Thoracic aorta (tissue), 2 donors: ENCODE measurements at regions not wholly inside any gene's neighbourhood (a gene's known extent, or its start where the extent isn't known, plus 50 kb on each side); places are given as distances from the start of the nearest gene placed in this dataset.

Experiments
- ATAC-seq: fragments of 150-250 bp; one replicate; pipeline ENCODE4 v1.8.0; 2017; ENCODE audit warnings: low read depth; ENCODE audit not compliant: insufficient number of reproducible peaks, low FRiP score
- DNase-seq: peaks from one replicate; pipeline ENCODE4 v3.0.0-alpha.2; 2020; ENCODE audit warnings: low spot score
- H3K27ac ChIP-seq, 2 donors: fragments of 200-600 bp; sonication (generic); 1 replicate in 1 of 2; 2 replicates in 1 of 2; pipeline ENCODE4 v1.5.1; 2016; ENCODE audit warnings: mild to moderate bottlenecking in 2 of 2, moderate library complexity in 2 of 2
- H3K27me3 ChIP-seq: fragments of 200-600 bp; sonication (generic); replicated peaks from 2 replicates; pipeline ENCODE4 v1.6.0; 2016; ENCODE audit warnings: mild to moderate bottlenecking; ENCODE audit not compliant: insufficient read depth
- H3K36me3 ChIP-seq: fragments of 200-600 bp; sonication (generic); one replicate; pipeline ENCODE4 v1.5.1; 2016
- H3K4me1 ChIP-seq, 2 donors: fragments of 200-600 bp; sonication (generic); 1 replicate in 1 of 2; 2 replicates in 1 of 2; pipeline versions ENCODE4 v1.5.1 to v1.6.0; 2016; ENCODE audit warnings: low read depth in 2 of 2, mild to moderate bottlenecking in 1 of 2; ENCODE audit not compliant: control insufficient read depth in 1 of 2
- H3K4me3 ChIP-seq: fragments of 200-600 bp; sonication (generic); 2 replicates; pipeline ENCODE4 v1.5.1; 2016; ENCODE audit warnings: mild to moderate bottlenecking
- H3K9me3 ChIP-seq: fragments of 200-600 bp; sonication (generic); 2 replicates; pipeline ENCODE4 v1.5.1; 2016
- TF ChIP-seq, protein P1 (sequence below): fragments of 200-600 bp; sonication (generic); IDR thresholded peaks from one replicate; pipeline ENCODE4 v1.5.1; 2019; ENCODE audit warnings: antibody characterized with exemption

DNA sequence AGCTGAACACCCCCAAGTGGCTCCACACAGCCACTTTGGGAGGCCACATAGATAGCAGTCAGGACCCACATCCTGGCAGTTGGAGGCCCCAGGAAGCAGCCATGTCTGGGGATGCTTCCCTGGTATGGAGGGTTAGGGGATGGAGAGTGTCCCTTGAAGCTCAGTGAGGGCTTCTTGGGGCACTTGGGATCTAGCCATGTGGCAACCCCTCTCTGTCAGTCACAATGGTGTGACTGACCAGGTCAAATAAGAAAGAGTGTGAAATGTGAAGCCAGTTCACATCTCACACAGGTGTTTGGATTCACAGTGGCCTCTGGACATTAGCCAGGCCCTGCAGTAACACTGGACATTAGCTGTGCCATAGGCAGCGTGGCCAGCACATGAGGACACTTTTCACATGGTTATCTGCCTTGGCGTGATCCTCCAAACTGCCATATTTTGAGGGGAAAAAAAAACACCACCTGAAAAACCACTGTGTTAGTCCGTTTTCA lies 53.9 kb upstream of the IL17B start:
- H3K27me3 ChIP-seq, result no peaks in the 10 kb centered on the region
- TF ChIP-seq, protein P1, sequence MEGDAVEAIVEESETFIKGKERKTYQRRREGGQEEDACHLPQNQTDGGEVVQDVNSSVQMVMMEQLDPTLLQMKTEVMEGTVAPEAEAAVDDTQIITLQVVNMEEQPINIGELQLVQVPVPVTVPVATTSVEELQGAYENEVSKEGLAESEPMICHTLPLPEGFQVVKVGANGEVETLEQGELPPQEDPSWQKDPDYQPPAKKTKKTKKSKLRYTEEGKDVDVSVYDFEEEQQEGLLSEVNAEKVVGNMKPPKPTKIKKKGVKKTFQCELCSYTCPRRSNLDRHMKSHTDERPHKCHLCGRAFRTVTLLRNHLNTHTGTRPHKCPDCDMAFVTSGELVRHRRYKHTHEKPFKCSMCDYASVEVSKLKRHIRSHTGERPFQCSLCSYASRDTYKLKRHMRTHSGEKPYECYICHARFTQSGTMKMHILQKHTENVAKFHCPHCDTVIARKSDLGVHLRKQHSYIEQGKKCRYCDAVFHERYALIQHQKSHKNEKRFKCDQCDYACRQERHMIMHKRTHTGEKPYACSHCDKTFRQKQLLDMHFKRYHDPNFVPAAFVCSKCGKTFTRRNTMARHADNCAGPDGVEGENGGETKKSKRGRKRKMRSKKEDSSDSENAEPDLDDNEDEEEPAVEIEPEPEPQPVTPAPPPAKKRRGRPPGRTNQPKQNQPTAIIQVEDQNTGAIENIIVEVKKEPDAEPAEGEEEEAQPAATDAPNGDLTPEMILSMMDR, result no peak
- H3K4me1 ChIP-seq, result peaks cover 0 to 28% of the 10 kb centered on the region in 2 donors
- peak; percentile 12 for ATAC-seq
- no peaks in the 10 kb centered on the region for H3K9me3 ChIP-seq
- H3K4me3 ChIP-seq, result no peak overlapping the region
- H3K27ac ChIP-seq, result peak overlapping the region; percentile 96 to 97
- DNase-seq, result no peak
- H3K36me3 ChIP-seq, result peaks cover 23% of the 10 kb centered on the region

DNA sequence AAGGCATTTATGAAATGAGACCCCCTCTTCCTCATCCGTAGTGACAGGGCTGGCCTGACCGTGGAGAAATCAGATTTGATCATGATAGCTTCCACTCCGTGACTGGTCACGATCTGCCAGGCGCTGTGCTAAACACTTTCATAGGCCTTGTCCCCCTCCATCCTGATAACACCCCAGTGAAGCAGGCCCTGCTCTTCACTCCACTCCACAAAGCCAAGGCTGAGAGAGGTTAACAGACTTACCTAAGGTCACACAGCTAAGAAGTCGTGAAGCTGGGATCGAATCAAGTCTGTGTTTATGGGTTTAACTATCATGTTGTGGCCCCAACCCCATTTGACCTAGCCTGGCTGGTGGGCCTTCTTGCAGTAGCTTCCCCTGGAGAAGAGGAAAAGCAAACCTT lies 53.3 kb upstream of the IL17B start:
- Histone ChIP-seq H3K4me1 (peaks cover 0 to 28% of the 10 kb centered on the region in 2 donors), H3K27ac (peak overlapping the region; percentile 96 to 97)
- peak; percentile 2 for ATAC-seq

DNA sequence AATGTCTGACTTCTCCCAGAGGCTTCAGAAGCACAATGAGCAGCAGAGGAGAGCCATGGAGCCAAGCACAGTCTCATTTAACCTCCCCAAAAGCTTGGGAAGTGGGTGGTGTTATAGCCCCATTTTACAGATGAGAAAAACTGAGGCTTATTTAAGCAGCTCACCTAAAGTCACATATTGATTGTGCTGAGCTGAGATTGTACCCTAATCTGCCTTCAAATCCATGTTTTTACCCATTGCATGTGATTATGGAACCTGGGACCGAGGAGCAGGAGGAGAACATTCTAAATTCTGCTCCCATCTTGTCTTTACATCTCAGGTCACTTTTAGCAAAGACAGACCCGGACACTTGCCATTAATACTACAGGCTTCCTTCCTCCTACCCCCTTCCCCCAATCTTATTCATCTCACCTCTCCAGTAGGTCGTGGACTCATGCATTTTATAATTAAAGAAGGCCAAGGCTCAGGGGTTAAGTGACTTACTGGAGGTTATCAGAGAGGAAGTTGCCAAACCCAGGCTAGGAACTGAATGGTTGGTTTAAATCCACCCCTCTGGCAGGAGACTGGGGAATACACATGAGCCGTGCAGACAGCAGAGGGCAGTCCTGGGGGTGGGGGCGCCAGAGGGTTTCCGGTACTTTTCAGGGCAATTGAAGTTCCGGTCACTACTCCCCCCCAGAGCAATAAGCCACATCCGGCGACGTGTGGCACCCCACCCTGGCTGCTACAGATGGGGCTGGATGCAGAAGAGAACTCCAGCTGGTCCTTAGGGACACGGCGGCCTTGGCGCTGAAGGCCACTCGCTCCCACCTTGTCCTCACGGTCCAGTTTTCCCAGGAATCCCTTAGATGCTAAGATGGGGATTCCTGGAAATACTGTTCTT lies 51.0 kb upstream of the IL17B start:
- H3K27ac ChIP-seq, result peak overlapping the region; percentile 96 to 97
- H3K36me3 ChIP-seq, result peaks cover 52% of the 10 kb centered on the region
- ATAC-seq (no peak), DNase-seq (no peak)
- H3K9me3 ChIP-seq, result no peaks in the 10 kb centered on the region
- peak overlapping the region; percentile 5 for H3K4me3 ChIP-seq
- TF ChIP-seq, protein P1, result peak; percentile 7
- H3K4me1 ChIP-seq, result peaks cover 0 to 41% of the 10 kb centered on the region in 2 donors
- H3K27me3 ChIP-seq, result no peaks in the 10 kb centered on the region

More for the DNA sequence above, 53.3 kb upstream of the IL17B start:
- DNase-seq, result no peak
- Histone ChIP-seq H3K4me3 (no peak overlapping the region), H3K9me3 (no peaks in the 10 kb centered on the region), H3K27me3 (no peaks in the 10 kb centered on the region), H3K36me3 (peaks cover 29% of the 10 kb centered on the region)
- TF ChIP-seq, protein P1, result no peak
